B cell (primary cell): ENCODE measurements at regions not wholly inside any gene's neighbourhood (a gene's known extent, or its start where the extent isn't known, plus 50 kb on each side); places are given as distances from the start of the nearest gene placed in this dataset.
"Not testable (repeated sequence)": the region's sequence is repeated elsewhere in the genome, so short reads cannot be mapped to it uniquely, and the experiment has no call there.

Source experiments
- ATAC-seq: fragments of 200-7000 bp; cut with Tn5 transposase; one replicate; pipeline ENCODE4 v1.10.0; 2021; ENCODE audit warnings: low read depth, mild to moderate bottlenecking, moderate number of reproducible peaks, moderate library complexity
- CTCF ChIA-PET: fragments of 350-600 bp; sonication (Branson Sonifier 250); formaldehyde crosslinking; loops from one replicate; lab custom pipeline; 2021; ENCODE audit warnings: antibody characterized with exemption, inconsistent platforms; lab: Charles Lee
- POLR2A ChIA-PET: fragments of 350-600 bp; sonication (Branson Sonifier 250); formaldehyde crosslinking; loops from one replicate; lab custom pipeline; 2021; ENCODE audit warnings: antibody characterized with exemption; lab: Charles Lee
- DNase-seq: peaks from one replicate; pipeline ENCODE4 v3.0.0; 2013
- H2AFZ ChIP-seq: 2 replicates; pipeline ENCODE4 v1.6.1; 2012; ENCODE audit warnings: mild to moderate bottlenecking, low read depth, low read length; ENCODE audit not compliant: insufficient read depth, poor library complexity, severe bottlenecking
- H3K27ac ChIP-seq, 2 donors: 1 replicate in 1 of 2; 2 replicates in 1 of 2; pipeline ENCODE4 v1.5.1; 2012 to 2013; ENCODE audit warnings: low read length in 2 of 2, mild to moderate bottlenecking in 2 of 2, moderate library complexity in 1 of 2
- H3K27me3 ChIP-seq, 4 experiments: fragments of 200-600 bp in 1 of 4; sonication (generic) in 1 of 4; replicated peaks in 1 of 4; 1 replicate in 2 of 4; 2 replicates in 2 of 4; pipeline versions ENCODE4 v1.6.1 to v1.7.0; 2013 to 2016; ENCODE audit warnings: low read length in 3 of 4, mild to moderate bottlenecking in 2 of 4, mixed read lengths in 1 of 4, moderate library complexity in 1 of 4; ENCODE audit not compliant: insufficient read depth in 4 of 4, control insufficient read depth in 3 of 4; ENCODE audit errors: control extremely low read depth in 1 of 4
- H3K36me3 ChIP-seq, 2 experiments: replicated peaks in 1 of 2; 1 replicate in 1 of 2; 2 replicates in 1 of 2; pipeline versions ENCODE4 v1.6.1 to v1.7.1; 2013; ENCODE audit warnings: low read length in 1 of 2; ENCODE audit not compliant: insufficient read depth in 2 of 2, control insufficient read depth in 1 of 2; ENCODE audit errors: control extremely low read depth in 1 of 2, extremely low read depth in 1 of 2
- H3K4me1 ChIP-seq, 2 donors: fragments of 200-600 bp in 1 of 2; sonication (generic) in 1 of 2; 1 replicate in 1 of 2; 2 replicates in 1 of 2; pipeline versions ENCODE4 v1.5.1 to v1.6.1; 2013 to 2017; ENCODE audit warnings: low read length in 2 of 2; ENCODE audit not compliant: control insufficient read depth in 2 of 2, insufficient read depth in 2 of 2
- H3K4me2 ChIP-seq: replicated peaks from 2 replicates; pipeline ENCODE3; 2012; ENCODE audit warnings: mild to moderate bottlenecking, low read depth, low read length; ENCODE audit not compliant: poor library complexity, severe bottlenecking
- H3K4me3 ChIP-seq, 5 experiments: fragments of 200-600 bp in 1 of 5; sonication (generic) in 1 of 5; 1 replicate in 3 of 5; 2 replicates in 2 of 5; pipeline versions ENCODE4 v1.5.1 to v1.7.0; 2011 to 2016; ENCODE audit warnings: low read length in 4 of 5, mild to moderate bottlenecking in 4 of 5, low read depth in 2 of 5, control low read depth in 1 of 5, moderate library complexity in 1 of 5; ENCODE audit not compliant: insufficient read depth in 1 of 5; ENCODE audit errors: control extremely low read depth in 1 of 5, extremely low read depth in 1 of 5
- H3K79me2 ChIP-seq: fragments of 200-600 bp; sonication (generic); one replicate; pipeline ENCODE4 v1.6.0; 2016; ENCODE audit warnings: low read length; ENCODE audit not compliant: control insufficient read depth, insufficient read depth
- H3K9ac ChIP-seq: fragments of 200-600 bp; sonication (generic); 2 replicates; pipeline ENCODE4 v1.6.1; 2017; ENCODE audit warnings: mild to moderate bottlenecking, low read length, moderate library complexity
- H3K9me3 ChIP-seq, 3 donors: one replicate each; pipeline versions ENCODE4 v1.6.1 to v1.7.1; 2013; ENCODE audit warnings: low read length in 2 of 3; ENCODE audit not compliant: control insufficient read depth in 2 of 3, insufficient read depth in 1 of 3; ENCODE audit errors: control extremely low read depth in 1 of 3
- H4K20me1 ChIP-seq: 2 replicates; pipeline ENCODE4 v1.6.0; 2012; ENCODE audit warnings: mild to moderate bottlenecking, low read length; ENCODE audit not compliant: insufficient read depth, control insufficient read depth, poor library complexity, severe bottlenecking
- H3K27ac Mint-ChIP-seq: one replicate; pipeline ENCODE4 v1.8.0; 2021; ENCODE audit warnings: mixed read lengths
- H3K27me3 Mint-ChIP-seq: one replicate; pipeline ENCODE4 v1.8.0; 2021; ENCODE audit warnings: mixed read lengths
- H3K4me1 Mint-ChIP-seq: one replicate; pipeline ENCODE4 v1.8.0; 2021; ENCODE audit warnings: mixed read lengths
- H3K4me3 Mint-ChIP-seq: one replicate; pipeline ENCODE4 v1.8.0; 2021; ENCODE audit warnings: mixed read lengths
- H3K9me3 Mint-ChIP-seq: one replicate; pipeline ENCODE4 v1.8.0; 2022; ENCODE audit warnings: mixed read lengths; ENCODE audit not compliant: insufficient read depth
- EZH2 ChIP-seq: IDR thresholded peaks from 2 replicates; pipeline ENCODE4 v1.6.1; 2012; ENCODE audit warnings: borderline replicate concordance, low read depth, mild to moderate bottlenecking, moderate library complexity, low read length; ENCODE audit not compliant: insufficient read depth, poor library complexity, severe bottlenecking
- WGBS: methylation state at CpG from one replicate; pipeline ENCODE4 v1.1.5; 2013; ENCODE audit warnings: missing lambda C conversion rate; ENCODE audit not compliant: insufficient coverage; 5-methylcytosine and 5-hydroxymethylcytosine counted together
- intact Hi-C: fragments of 100-400 bp; cut with micrococcal nuclease; formaldehyde crosslinking; loops from one replicate; pipeline ENCODE4 v1.10.0; 2022
- TF ChIP-seq, protein P1 (sequence below): fragments of 200-600 bp; IDR thresholded peaks from one replicate; pipeline ENCODE4 v1.8.0; 2022; ENCODE audit warnings: antibody characterized with exemption, mild to moderate bottlenecking

DNA sequence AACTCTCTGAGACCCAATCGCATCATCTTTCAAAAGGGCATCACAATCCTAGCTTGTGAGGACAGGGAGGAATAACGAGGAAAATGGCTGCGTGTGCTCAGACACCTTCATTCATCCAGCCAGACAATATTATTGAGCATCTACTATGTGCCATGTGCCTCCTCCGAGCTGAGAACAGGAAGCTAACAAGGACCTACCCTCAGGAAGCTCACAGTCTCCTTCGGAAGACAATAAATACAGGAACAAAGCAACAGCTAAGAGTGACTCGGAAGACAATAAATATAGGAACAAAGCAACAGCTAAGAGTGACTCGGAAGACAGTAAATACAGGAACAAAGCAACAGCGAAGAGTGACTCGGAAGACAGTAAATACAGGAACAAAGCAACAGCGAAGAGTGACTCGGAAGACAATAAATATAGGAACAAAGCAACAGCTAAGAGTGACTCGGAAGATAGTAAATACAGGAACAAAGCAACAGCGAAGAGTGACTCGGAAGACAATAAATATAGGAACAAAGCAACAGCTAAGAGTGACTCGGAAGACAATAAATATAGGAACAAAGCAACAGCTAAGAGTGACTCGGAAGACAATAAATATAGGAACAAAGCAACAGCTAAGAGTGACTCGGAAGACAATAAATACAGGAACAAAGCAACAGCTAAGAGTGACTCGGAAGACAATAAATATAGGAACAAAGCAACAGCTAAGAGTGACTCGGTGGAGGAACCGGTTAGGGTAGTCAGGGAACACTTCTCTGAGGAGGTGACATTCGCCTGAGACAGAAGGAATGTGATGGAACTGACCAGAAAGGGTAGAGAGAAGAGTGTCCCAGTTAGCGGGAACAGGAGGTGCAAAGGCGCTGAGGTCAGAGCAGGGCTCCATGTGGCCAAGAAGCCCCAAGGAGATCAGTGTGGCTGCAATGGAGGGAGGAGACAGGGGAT, 55.6 kb upstream of the SIRPA start:
- ATAC-seq, H3K27me3 Mint-ChIP-seq, DNase-seq, H3K27ac ChIP-seq, H3K9ac ChIP-seq, H3K4me3 ChIP-seq, H3K27ac Mint-ChIP-seq, intact Hi-C loops, H3K4me2 ChIP-seq, H3K4me3 Mint-ChIP-seq, H3K9me3 ChIP-seq, H3K27me3 ChIP-seq, H3K36me3 ChIP-seq, H4K20me1 ChIP-seq, H3K9me3 Mint-ChIP-seq, CTCF ChIA-PET, H2AFZ ChIP-seq, H3K79me2 ChIP-seq, POLR2A ChIA-PET: not testable (repeated sequence)
- WGBS: 86% methylated on average over 13 of the region's 23 CpGs
- peaks cover 25% of the 10 kb centered on the region for H3K4me1 Mint-ChIP-seq
- H3K4me1 ChIP-seq: peaks cover 18 to 19% of the 10 kb centered on the region in 2 donors

DNA sequence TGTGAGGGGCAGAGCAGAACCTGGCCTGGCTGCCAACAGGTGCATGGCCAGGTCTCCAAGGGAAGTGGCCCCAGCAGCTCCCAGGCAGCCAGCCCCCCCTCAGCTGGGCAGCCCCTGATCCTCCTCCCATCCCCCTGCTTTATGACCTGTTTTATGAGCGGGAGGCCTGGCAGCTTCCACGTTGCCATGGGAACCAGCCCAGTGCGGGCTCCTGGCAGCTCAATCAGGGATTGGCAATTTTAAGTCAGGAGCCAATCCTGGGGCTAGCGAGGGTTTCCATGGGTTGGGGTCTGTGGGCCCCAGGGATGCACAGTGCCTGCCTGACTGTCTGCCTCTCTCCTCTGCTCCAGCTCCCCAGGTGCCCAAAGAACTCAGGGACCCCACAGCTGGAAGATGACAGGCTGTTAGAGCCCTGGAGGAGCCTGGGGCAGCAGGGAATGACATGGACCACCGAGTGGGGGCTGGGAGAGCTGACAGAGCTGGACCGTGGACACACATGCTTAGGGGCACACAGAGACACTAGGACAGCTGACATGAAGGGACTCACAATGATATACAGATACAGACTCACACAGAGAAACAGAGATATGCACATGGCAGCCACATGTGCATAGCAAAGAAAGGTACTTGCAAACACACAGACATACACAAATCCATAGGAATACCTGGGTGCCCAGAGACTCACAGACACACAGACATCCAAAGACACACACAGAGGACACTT, 56.5 kb upstream of the SIRPA start:
- H3K27me3 Mint-ChIP-seq: peaks cover 4% of the 10 kb centered on the region
- no peak overlapping the region for H2AFZ ChIP-seq
- peaks cover 16% of the 10 kb centered on the region for H3K4me1 Mint-ChIP-seq
- ChIA-PET POLR2A (interaction anchor here (0.6 kb wide), 1 partner anchor 116 kb away, joined by 4 read pairs; no protein-coding TSS in a partner anchor), CTCF (interaction anchor here (1.0 kb wide), 1 partner anchor 12 kb away, joined by 3 read pairs; no protein-coding TSS in a partner anchor)
- no peak overlapping the region for H3K4me3 Mint-ChIP-seq
- no peaks in the 10 kb centered on the region for H3K9me3 Mint-ChIP-seq
- no peaks in the 10 kb centered on the region for H3K79me2 ChIP-seq
- DNase-seq (no peak), ATAC-seq (no peak)
- H3K4me1 ChIP-seq: peaks cover 9 to 10% of the 10 kb centered on the region in 2 donors
- no peak for TF ChIP-seq EZH2
- TF ChIP-seq, protein P1, sequence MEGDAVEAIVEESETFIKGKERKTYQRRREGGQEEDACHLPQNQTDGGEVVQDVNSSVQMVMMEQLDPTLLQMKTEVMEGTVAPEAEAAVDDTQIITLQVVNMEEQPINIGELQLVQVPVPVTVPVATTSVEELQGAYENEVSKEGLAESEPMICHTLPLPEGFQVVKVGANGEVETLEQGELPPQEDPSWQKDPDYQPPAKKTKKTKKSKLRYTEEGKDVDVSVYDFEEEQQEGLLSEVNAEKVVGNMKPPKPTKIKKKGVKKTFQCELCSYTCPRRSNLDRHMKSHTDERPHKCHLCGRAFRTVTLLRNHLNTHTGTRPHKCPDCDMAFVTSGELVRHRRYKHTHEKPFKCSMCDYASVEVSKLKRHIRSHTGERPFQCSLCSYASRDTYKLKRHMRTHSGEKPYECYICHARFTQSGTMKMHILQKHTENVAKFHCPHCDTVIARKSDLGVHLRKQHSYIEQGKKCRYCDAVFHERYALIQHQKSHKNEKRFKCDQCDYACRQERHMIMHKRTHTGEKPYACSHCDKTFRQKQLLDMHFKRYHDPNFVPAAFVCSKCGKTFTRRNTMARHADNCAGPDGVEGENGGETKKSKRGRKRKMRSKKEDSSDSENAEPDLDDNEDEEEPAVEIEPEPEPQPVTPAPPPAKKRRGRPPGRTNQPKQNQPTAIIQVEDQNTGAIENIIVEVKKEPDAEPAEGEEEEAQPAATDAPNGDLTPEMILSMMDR: no peak
- no peak overlapping the region for H3K9ac ChIP-seq
- H3K27me3 ChIP-seq: peaks cover 0 to 3% (median 0%) of the 10 kb centered on the region in 4 experiments
- H3K4me2 ChIP-seq: no peak overlapping the region
- no peak overlapping the region for H3K27ac ChIP-seq
- H3K4me3 ChIP-seq: no peak overlapping the region
- H4K20me1 ChIP-seq: no peaks in the 10 kb centered on the region
- H3K9me3 ChIP-seq: no peaks in the 10 kb centered on the region
- no peaks in the 10 kb centered on the region for H3K36me3 ChIP-seq
- WGBS: 89% methylated on average over 6 of the region's 6 CpGs
- intact Hi-C loops: no loop called here
- no peak overlapping the region for H3K27ac Mint-ChIP-seq
